DND-41 (cell line): ENCODE measurements at regions not wholly inside any gene's neighbourhood (a gene's known extent, or its start where the extent isn't known, plus 50 kb on each side); places are given as distances from the start of the nearest gene placed in this dataset.

Experiments used
- ATAC-seq: fragments of 200-7000 bp; cut with Tn5 transposase; 3 replicates; pipeline ENCODE4 v1.9.1; 2021; ENCODE audit warnings: low read depth; ENCODE audit not compliant: insufficient read depth
- DNase-seq: peaks from one replicate; pipeline ENCODE4 v3.0.0-alpha.2; 2020
- H2AFZ ChIP-seq: 2 replicates; pipeline ENCODE4 v1.6.0; 2012; ENCODE audit warnings: low read depth, low read length
- H3K27ac ChIP-seq: 2 replicates; pipeline ENCODE4 v1.5.1; 2012; ENCODE audit warnings: low read length, inconsistent platforms
- H3K27me3 ChIP-seq: fragments of 200-600 bp; sonication (generic); 2 replicates; pipeline ENCODE4 v1.6.0; 2012; ENCODE audit warnings: low read length, mild to moderate bottlenecking, inconsistent platforms; ENCODE audit not compliant: insufficient read depth, poor library complexity
- H3K36me3 ChIP-seq: 2 replicates; pipeline ENCODE4 v1.5.1; 2012; ENCODE audit warnings: low read length, inconsistent platforms; ENCODE audit not compliant: insufficient read depth
- H3K4me1 ChIP-seq: 2 replicates; pipeline ENCODE4 v1.5.1; 2012; ENCODE audit warnings: mild to moderate bottlenecking, low read length; ENCODE audit not compliant: insufficient read depth
- H3K4me2 ChIP-seq: 2 replicates; pipeline ENCODE4 v1.6.0; 2012; ENCODE audit warnings: mild to moderate bottlenecking, moderate library complexity, low read length, inconsistent platforms; ENCODE audit not compliant: insufficient read depth
- H3K4me3 ChIP-seq, 2 experiments: fragments of 200-600 bp in 1 of 2; shearing (Covaris generic) in 1 of 2; 2 replicates each; pipeline ENCODE4 v1.5.1; 2012 to 2016; ENCODE audit warnings: inconsistent platforms in 2 of 2, low read length in 2 of 2, mild to moderate bottlenecking in 2 of 2, low read depth in 1 of 2, moderate library complexity in 1 of 2
- H3K79me2 ChIP-seq: 2 replicates; pipeline ENCODE4 v1.6.0; 2012; ENCODE audit warnings: low read length, inconsistent platforms; ENCODE audit not compliant: insufficient read depth
- H3K9ac ChIP-seq: 2 replicates; pipeline ENCODE4 v1.6.0; 2012; ENCODE audit warnings: low read depth, mild to moderate bottlenecking, inconsistent platforms, low read length, moderate library complexity
- H3K9me3 ChIP-seq: 2 replicates; pipeline ENCODE4 v1.5.1; 2012; ENCODE audit warnings: low read length, moderate library complexity, mild to moderate bottlenecking, inconsistent platforms; ENCODE audit not compliant: insufficient read depth, severe bottlenecking
- H4K20me1 ChIP-seq: 2 replicates; pipeline ENCODE4 v1.6.0; 2012; ENCODE audit warnings: low read length; ENCODE audit not compliant: insufficient read depth
- CTCF ChIP-seq: IDR thresholded peaks from 2 replicates; pipeline ENCODE4 v1.5.1; 2012; ENCODE audit warnings: borderline replicate concordance, low read length, moderate library complexity, mild to moderate bottlenecking; ENCODE audit not compliant: poor library complexity, severe bottlenecking; ENCODE audit errors: extremely low read depth
- EZH2 ChIP-seq: IDR thresholded peaks from 3 replicates; pipeline ENCODE4 v1.6.1; 2012; ENCODE audit warnings: borderline replicate concordance, low read depth, mild to moderate bottlenecking, moderate library complexity, low read length, inconsistent platforms; ENCODE audit not compliant: severe bottlenecking

GRCh38 chr9:118521261-118521660 lies 817.1 kb downstream of the TLR4 start:
- no peaks in the 10 kb centered on the region for H3K27me3 ChIP-seq
- TF ChIP-seq CTCF (no peak), EZH2 (no peak)
- H3K79me2 ChIP-seq = no peaks in the 10 kb centered on the region
- ATAC-seq (no peak), DNase-seq (no peak)
- no peak overlapping the region for H2AFZ ChIP-seq
- H3K9me3 ChIP-seq = no peaks in the 10 kb centered on the region
- no peak overlapping the region for H3K27ac ChIP-seq
- no peaks in the 10 kb centered on the region for H3K4me1 ChIP-seq
- no peak overlapping the region for H3K9ac ChIP-seq
- H3K4me2 ChIP-seq = no peak overlapping the region
- H3K36me3 ChIP-seq = no peaks in the 10 kb centered on the region
- H3K4me3 ChIP-seq = no peak overlapping the region
- H4K20me1 ChIP-seq = no peaks in the 10 kb centered on the region

GRCh38 chr9:118522093-118523028 lies 818.2 kb downstream of the TLR4 start:
- Histone ChIP-seq H3K4me3 (no peak overlapping the region), H3K9me3 (no peaks in the 10 kb centered on the region), H3K4me1 (no peaks in the 10 kb centered on the region), H3K27ac (no peak overlapping the region), H3K4me2 (no peak overlapping the region), H3K79me2 (no peaks in the 10 kb centered on the region), H2AFZ (no peak overlapping the region), H3K9ac (no peak overlapping the region), H3K36me3 (no peaks in the 10 kb centered on the region), H3K27me3 (no peaks in the 10 kb centered on the region), H4K20me1 (no peaks in the 10 kb centered on the region)
- peak; percentile 58; the same call in 2 of the 3 replicates for ATAC-seq
- peak; percentile 27 for DNase-seq
- no peak for TF ChIP-seq EZH2
- peak; percentile 68 for TF ChIP-seq CTCF

GRCh38 chr9:118527261-118527660 lies 823.1 kb downstream of the TLR4 start:
- Histone ChIP-seq H3K4me1 (no peaks in the 10 kb centered on the region), H3K27ac (no peak overlapping the region), H3K4me2 (no peak overlapping the region), H3K36me3 (no peaks in the 10 kb centered on the region), H3K9ac (no peak overlapping the region), H3K9me3 (no peaks in the 10 kb centered on the region), H2AFZ (no peak overlapping the region), H4K20me1 (no peaks in the 10 kb centered on the region), H3K4me3 (no peak overlapping the region), H3K79me2 (no peaks in the 10 kb centered on the region), H3K27me3 (no peaks in the 10 kb centered on the region)
- DNase-seq = no peak
- no peak for TF ChIP-seq CTCF
- ATAC-seq = no peak
